ENCODE measurements at regions not wholly inside any gene's neighbourhood (a gene's known extent, or its start where the extent isn't known, plus 50 kb on each side); places are given as distances from the start of the nearest gene placed in this dataset.
"Not testable (repeated sequence)": the region's sequence is repeated elsewhere in the genome, so short reads cannot be mapped to it uniquely, and the experiment has no call there.

DNA sequence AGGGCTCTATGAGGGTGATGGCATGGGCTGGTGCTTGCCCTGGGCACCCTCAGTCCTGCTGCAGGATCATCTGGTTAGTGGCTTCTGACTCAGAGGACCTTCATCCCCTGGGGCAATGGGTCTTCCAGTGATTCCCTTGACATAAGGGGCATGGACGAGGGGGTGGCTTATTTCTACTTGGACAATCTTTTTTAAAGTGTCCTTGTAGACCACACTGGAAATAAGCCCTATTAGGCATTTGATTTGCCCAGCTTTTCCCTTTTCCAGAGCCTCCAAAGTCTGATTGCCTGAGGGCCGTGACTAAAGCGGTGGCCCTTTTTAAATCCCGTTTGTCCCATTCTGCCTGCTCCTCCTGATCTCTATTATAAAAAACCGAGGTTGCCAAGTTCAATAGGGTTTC lies 251.2 kb upstream of the CNR1 start:
- TF ChIP-seq POLR2A (IDR thresholded peaks at IDR 0.05): not testable (repeated sequence)
- TF ChIP-seq, protein P1, sequence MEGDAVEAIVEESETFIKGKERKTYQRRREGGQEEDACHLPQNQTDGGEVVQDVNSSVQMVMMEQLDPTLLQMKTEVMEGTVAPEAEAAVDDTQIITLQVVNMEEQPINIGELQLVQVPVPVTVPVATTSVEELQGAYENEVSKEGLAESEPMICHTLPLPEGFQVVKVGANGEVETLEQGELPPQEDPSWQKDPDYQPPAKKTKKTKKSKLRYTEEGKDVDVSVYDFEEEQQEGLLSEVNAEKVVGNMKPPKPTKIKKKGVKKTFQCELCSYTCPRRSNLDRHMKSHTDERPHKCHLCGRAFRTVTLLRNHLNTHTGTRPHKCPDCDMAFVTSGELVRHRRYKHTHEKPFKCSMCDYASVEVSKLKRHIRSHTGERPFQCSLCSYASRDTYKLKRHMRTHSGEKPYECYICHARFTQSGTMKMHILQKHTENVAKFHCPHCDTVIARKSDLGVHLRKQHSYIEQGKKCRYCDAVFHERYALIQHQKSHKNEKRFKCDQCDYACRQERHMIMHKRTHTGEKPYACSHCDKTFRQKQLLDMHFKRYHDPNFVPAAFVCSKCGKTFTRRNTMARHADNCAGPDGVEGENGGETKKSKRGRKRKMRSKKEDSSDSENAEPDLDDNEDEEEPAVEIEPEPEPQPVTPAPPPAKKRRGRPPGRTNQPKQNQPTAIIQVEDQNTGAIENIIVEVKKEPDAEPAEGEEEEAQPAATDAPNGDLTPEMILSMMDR (IDR thresholded peaks at IDR 0.05): not testable (repeated sequence)

Measured in right lobe of liver (tissue), 4 donors.